ENCODE measurements at regions not wholly inside any gene's neighbourhood (a gene's known extent, or its start where the extent isn't known, plus 50 kb on each side); places are given as distances from the start of the nearest gene placed in this dataset.
"Not testable (repeated sequence)": the region's sequence is repeated elsewhere in the genome, so short reads cannot be mapped to it uniquely, and the experiment has no call there.

GRCh38 chr1:189628857-189629256, 848.8 kb downstream of the BRINP3 start:
- DNase-seq (ENCODE audit: extremely low read depth, low read depth) = no peak

- no peak for DNase-seq (ENCODE audit: extremely low read depth, low read depth)
Measured at GRCh38 chr1:189633658-189634057, 844.0 kb downstream of the BRINP3 start.

- no peak for DNase-seq (ENCODE audit: extremely low read depth, low read depth)
Measured at GRCh38 chr1:189637041-189637440, 840.6 kb downstream of the BRINP3 start.

- DNase-seq (ENCODE audit: extremely low read depth, low read depth) = not testable (repeated sequence)
Measured at GRCh38 chr1:189644156-189644555, 833.5 kb downstream of the BRINP3 start.

- no peak for DNase-seq (ENCODE audit: extremely low read depth, low read depth)
Measured at GRCh38 chr1:189644970-189645369, 832.7 kb downstream of the BRINP3 start.

GRCh38 chr1:189646066-189646465, 831.6 kb downstream of the BRINP3 start:
- no peak for DNase-seq (ENCODE audit: extremely low read depth, low read depth)

GRCh38 chr1:189654906-189655305, 822.8 kb downstream of the BRINP3 start:
- no peak for DNase-seq (ENCODE audit: extremely low read depth, low read depth)

- no peak for DNase-seq (ENCODE audit: extremely low read depth, low read depth)
Measured at GRCh38 chr1:189656628-189657530, 820.8 kb downstream of the BRINP3 start.

GRCh38 chr1:189657715-189658114, 819.9 kb downstream of the BRINP3 start:
- DNase-seq (ENCODE audit: extremely low read depth, low read depth) = peak; percentile 63

GRCh38 chr1:189658381-189658780, 819.3 kb downstream of the BRINP3 start:
- DNase-seq (ENCODE audit: extremely low read depth, low read depth) = peak; percentile 60

- no peak for DNase-seq (ENCODE audit: extremely low read depth, low read depth)
Measured at GRCh38 chr1:189659731-189660130, 817.9 kb downstream of the BRINP3 start.

- DNase-seq (ENCODE audit: extremely low read depth, low read depth) = no peak
Measured at GRCh38 chr1:189662190-189662589, 815.5 kb downstream of the BRINP3 start.

GRCh38 chr1:189669846-189670245, 807.8 kb downstream of the BRINP3 start:
- DNase-seq (ENCODE audit: extremely low read depth, low read depth) = no peak

GRCh38 chr1:189673217-189673616, 804.4 kb downstream of the BRINP3 start:
- no peak for DNase-seq (ENCODE audit: extremely low read depth, low read depth)

- no peak for DNase-seq (ENCODE audit: extremely low read depth, low read depth)
Measured at GRCh38 chr1:189675712-189676244, 801.9 kb downstream of the BRINP3 start.

- no peak for DNase-seq (ENCODE audit: extremely low read depth, low read depth)
Measured at GRCh38 chr1:189678779-189679178, 798.9 kb downstream of the BRINP3 start.

GRCh38 chr1:189681252-189681919, 796.3 kb downstream of the BRINP3 start:
- no peak for DNase-seq (ENCODE audit: extremely low read depth, low read depth)

GRCh38 chr1:189682591-189682990, 795.1 kb downstream of the BRINP3 start:
- DNase-seq (ENCODE audit: extremely low read depth, low read depth) = no peak

- DNase-seq (ENCODE audit: extremely low read depth, low read depth) = no peak
Measured at GRCh38 chr1:189686288-189686687, 791.4 kb downstream of the BRINP3 start.

GRCh38 chr1:189693140-189693539, 784.5 kb downstream of the BRINP3 start:
- no peak for DNase-seq (ENCODE audit: extremely low read depth, low read depth)

- DNase-seq (ENCODE audit: extremely low read depth, low read depth) = no peak
Measured at GRCh38 chr1:189696297-189696696, 781.4 kb downstream of the BRINP3 start.

- no peak for DNase-seq (ENCODE audit: extremely low read depth, low read depth)
Measured at GRCh38 chr1:189697113-189697512, 780.6 kb downstream of the BRINP3 start.
